ENCODE measurements at regions not wholly inside any gene's neighbourhood (a gene's known extent, or its start where the extent isn't known, plus 50 kb on each side); places are given as distances from the start of the nearest gene placed in this dataset.

- TF ChIP-seq, protein P1, sequence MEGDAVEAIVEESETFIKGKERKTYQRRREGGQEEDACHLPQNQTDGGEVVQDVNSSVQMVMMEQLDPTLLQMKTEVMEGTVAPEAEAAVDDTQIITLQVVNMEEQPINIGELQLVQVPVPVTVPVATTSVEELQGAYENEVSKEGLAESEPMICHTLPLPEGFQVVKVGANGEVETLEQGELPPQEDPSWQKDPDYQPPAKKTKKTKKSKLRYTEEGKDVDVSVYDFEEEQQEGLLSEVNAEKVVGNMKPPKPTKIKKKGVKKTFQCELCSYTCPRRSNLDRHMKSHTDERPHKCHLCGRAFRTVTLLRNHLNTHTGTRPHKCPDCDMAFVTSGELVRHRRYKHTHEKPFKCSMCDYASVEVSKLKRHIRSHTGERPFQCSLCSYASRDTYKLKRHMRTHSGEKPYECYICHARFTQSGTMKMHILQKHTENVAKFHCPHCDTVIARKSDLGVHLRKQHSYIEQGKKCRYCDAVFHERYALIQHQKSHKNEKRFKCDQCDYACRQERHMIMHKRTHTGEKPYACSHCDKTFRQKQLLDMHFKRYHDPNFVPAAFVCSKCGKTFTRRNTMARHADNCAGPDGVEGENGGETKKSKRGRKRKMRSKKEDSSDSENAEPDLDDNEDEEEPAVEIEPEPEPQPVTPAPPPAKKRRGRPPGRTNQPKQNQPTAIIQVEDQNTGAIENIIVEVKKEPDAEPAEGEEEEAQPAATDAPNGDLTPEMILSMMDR (IDR thresholded peaks at IDR 0.05) = no peak
- TF ChIP-seq POLR2A (IDR thresholded peaks at IDR 0.05) = no peak
These were observed 175.7 kb upstream of the COL11A1 start for GRCh38 chr1:103283841-103284669.

Measured in Peyer's patch (tissue), 4 donors.